ENCODE measurements at regions not wholly inside any gene's neighbourhood (a gene's known extent, or its start where the extent isn't known, plus 50 kb on each side); places are given as distances from the start of the nearest gene placed in this dataset.

DNA sequence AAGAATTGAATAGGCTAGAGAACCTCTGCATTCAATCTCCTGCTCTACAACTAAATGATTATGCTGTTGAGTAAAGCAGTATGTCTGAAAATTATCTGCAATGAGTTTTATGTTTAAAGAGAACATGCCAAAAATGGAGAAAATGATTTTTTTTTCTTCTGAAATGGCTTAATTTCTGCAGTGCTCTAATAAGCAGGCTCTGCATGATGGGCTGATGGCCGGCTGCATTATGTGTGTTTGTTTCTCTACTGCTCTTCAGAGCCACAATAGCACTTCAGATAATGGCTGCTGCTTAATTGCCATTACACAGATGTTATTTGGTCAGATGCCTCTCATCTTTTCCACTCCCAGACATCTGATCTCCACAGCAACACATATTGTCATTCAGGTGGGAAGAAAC is 286.4 kb upstream of the DMAC1 start:
- Histone ChIP-seq H3K4me3 (no peak overlapping the region), H3K4me1 (no peaks in the 10 kb centered on the region), H3K9me3 (peaks cover 0 to 1% (median 0%) of the 10 kb centered on the region in 3 donors), H3K36me3 (no peaks in the 10 kb centered on the region), H3K27ac (no peak overlapping the region), H3K27me3 (no peaks in the 10 kb centered on the region)
- no peak for ATAC-seq
- no peak for TF ChIP-seq POLR2A (IDR thresholded peaks at IDR 0.05)
- 60 to 63% methylated on average over 1 of the region's 1 CpG for WGBS, 2 donors (ENCODE audit: low coverage in 1 of 2)

DNA sequence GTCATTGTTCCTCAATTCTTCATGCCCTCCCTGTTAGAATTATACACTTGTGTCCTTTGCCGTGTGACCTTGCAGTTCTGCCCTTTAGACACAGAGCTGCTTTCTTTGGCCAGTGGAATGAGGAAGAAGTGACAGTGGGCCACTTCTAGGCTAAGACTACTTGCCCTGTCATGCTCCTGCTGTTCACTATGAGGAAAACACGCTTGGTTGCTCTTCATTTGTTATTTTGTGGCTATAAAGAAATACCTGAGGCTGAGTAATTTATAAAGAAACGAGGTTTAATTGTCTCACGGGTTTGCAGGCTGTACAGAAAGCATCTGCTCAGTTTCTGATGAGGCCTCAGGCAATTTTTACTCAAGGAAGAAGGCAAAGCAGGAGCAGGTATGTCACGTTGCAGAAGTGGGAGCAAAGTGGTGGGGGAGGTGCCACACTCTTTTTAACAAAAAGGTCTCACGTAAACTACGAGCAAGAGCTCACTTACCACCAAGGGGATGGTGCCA is 279.1 kb upstream of the DMAC1 start:
- ATAC-seq, result no peak
- TF ChIP-seq POLR2AphosphoS5 (IDR thresholded peaks at IDR 0.05) (no peak), EP300 (IDR thresholded peaks at IDR 0.05) (no peak), POLR2A (IDR thresholded peaks at IDR 0.05) (no peak)
- TF ChIP-seq, protein P1, sequence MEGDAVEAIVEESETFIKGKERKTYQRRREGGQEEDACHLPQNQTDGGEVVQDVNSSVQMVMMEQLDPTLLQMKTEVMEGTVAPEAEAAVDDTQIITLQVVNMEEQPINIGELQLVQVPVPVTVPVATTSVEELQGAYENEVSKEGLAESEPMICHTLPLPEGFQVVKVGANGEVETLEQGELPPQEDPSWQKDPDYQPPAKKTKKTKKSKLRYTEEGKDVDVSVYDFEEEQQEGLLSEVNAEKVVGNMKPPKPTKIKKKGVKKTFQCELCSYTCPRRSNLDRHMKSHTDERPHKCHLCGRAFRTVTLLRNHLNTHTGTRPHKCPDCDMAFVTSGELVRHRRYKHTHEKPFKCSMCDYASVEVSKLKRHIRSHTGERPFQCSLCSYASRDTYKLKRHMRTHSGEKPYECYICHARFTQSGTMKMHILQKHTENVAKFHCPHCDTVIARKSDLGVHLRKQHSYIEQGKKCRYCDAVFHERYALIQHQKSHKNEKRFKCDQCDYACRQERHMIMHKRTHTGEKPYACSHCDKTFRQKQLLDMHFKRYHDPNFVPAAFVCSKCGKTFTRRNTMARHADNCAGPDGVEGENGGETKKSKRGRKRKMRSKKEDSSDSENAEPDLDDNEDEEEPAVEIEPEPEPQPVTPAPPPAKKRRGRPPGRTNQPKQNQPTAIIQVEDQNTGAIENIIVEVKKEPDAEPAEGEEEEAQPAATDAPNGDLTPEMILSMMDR (IDR thresholded peaks at IDR 0.05), result no peak
- no peaks in the 10 kb centered on the region for H3K27me3 ChIP-seq
- peaks cover 0 to 19% (median 0%) of the 10 kb centered on the region in 3 donors for H3K9me3 ChIP-seq
- no peak overlapping the region for H3K27ac ChIP-seq
- 74 to 84% methylated on average over 6 of the region's 7 CpGs for WGBS, 2 donors (ENCODE audit: low coverage in 1 of 2)
- H3K4me1 ChIP-seq, result no peaks in the 10 kb centered on the region
- no peak overlapping the region for H3K4me3 ChIP-seq
- no peaks in the 10 kb centered on the region for H3K36me3 ChIP-seq

DNA sequence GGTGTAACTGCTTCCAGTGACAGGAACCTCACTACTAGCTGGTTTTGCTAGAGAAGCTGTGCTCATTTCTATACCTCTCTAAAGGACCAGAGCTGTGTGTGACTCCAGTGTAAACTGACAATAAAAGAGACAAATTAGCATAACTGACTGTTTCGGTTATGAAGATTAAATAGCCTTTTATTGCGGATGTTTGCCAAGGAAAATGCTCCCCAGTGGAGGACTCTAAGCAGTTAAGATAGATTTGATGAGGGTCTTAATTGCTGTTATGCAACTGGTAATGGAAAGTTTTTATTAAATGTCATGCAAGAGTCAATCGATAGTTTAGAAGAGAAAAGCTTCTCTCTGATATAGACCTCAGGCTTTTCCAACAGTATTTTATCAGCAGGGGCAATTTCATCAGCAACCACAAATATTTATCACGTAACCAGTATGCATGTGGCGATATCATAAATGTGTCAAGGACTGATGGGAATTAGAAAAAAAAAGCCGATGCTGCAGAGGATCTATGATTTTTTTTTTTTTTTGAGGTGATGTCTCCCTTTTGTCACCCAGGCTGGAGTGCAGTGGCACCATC is 275.2 kb upstream of the DMAC1 start:
- TF ChIP-seq, protein P1 (IDR thresholded peaks at IDR 0.05), result no peak
- TF ChIP-seq POLR2AphosphoS5 (IDR thresholded peaks at IDR 0.05) (no peak), EP300 (IDR thresholded peaks at IDR 0.05) (no peak), POLR2A (IDR thresholded peaks at IDR 0.05) (no peak)
- H3K9me3 ChIP-seq, result peaks cover 0 to 9% (median 0%) of the 10 kb centered on the region in 3 donors
- 57 to 66% methylated on average over 5 to 6 of the region's 6 CpGs for WGBS, 2 donors (ENCODE audit: low coverage in 1 of 2)
- H3K27me3 ChIP-seq, result no peaks in the 10 kb centered on the region
- no peak overlapping the region for H3K27ac ChIP-seq
- no peak for ATAC-seq
- H3K4me3 ChIP-seq, result no peak overlapping the region
- no peaks in the 10 kb centered on the region for H3K36me3 ChIP-seq
- H3K4me1 ChIP-seq, result no peaks in the 10 kb centered on the region

DNA sequence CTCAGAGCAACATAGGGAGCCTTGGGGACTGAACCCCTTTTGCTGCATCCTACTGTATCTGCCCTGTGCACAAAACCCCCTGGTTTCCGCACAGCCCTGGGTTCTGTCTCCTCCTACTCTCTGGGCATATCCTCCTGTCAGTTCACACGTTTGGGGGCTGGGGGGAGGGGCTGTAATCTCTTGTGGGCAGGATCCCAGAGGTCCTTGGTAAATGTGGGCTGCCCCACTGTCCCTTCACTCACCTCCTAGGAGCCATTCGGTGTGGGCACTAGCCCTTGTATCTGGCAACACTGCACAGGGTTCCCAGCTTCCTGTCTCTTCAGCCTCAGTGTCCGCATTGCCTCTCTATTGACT is 271.8 kb upstream of the DMAC1 start:
- no peaks in the 10 kb centered on the region for H3K27me3 ChIP-seq
- H3K27ac ChIP-seq, result no peak overlapping the region
- H3K9me3 ChIP-seq, result no peaks in the 10 kb centered on the region
- no peaks in the 10 kb centered on the region for H3K4me1 ChIP-seq
- WGBS, 2 donors (ENCODE audit: low coverage in 1 of 2), result 61 to 75% methylated on average over 2 to 4 of the region's 4 CpGs
- TF ChIP-seq, protein P1 (IDR thresholded peaks at IDR 0.05), result no peak
- TF ChIP-seq POLR2A (IDR thresholded peaks at IDR 0.05) (no peak), POLR2AphosphoS5 (IDR thresholded peaks at IDR 0.05) (no peak), EP300 (IDR thresholded peaks at IDR 0.05) (no peak)
- no peaks in the 10 kb centered on the region for H3K36me3 ChIP-seq
- ATAC-seq, result no peak
- no peak overlapping the region for H3K4me3 ChIP-seq

DNA sequence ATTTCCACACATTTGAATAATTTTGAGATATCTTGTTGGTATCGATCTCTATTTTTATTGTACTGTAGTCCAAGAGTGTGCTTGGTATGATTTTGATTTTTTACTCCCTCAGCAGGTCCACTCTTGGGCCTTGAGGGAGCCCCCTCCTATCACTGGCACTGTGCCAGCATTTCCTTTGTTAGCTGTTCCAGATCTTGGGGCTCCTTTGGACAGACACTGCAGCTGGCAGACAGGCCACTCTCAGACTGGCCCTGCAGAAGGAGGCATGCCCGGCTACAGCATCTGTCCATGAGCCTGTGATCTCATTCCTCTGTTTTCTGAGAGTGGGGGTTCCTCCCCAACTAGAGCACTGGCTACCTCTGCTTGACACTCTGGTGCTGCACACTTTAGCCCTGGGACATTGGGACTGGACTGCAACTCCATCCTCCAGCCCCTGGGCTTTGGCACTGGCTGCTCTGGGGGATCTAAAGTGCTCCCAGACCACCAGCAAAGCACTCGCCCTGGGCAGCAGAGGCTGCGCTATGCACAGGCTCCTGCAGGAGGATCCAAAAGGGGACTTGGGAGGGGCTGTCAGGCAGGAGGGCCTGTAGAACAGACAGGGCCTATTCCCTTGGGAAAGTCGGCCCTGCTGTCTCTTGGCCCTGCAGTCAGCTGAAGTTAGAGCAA is 271.3 kb upstream of the DMAC1 start:
- peak; percentile 28 for ATAC-seq
- Histone ChIP-seq H3K9me3 (no peaks in the 10 kb centered on the region), H3K36me3 (no peaks in the 10 kb centered on the region), H3K27ac (no peak overlapping the region), H3K27me3 (no peaks in the 10 kb centered on the region), H3K4me3 (no peak overlapping the region), H3K4me1 (no peaks in the 10 kb centered on the region)
- TF ChIP-seq, protein P1 (IDR thresholded peaks at IDR 0.05), result no peak
- TF ChIP-seq EP300 (IDR thresholded peaks at IDR 0.05), result no peak
- TF ChIP-seq POLR2A (IDR thresholded peaks at IDR 0.05), result no peak
- no peak for TF ChIP-seq POLR2AphosphoS5 (IDR thresholded peaks at IDR 0.05)
- WGBS, 2 donors (ENCODE audit: low coverage in 1 of 2), result 70 to 71% methylated on average over 2 of the region's 5 CpGs

Measured in gastroesophageal sphincter (tissue), 4 donors.